ENCODE measurements at regions not wholly inside any gene's neighbourhood (a gene's known extent, or its start where the extent isn't known, plus 50 kb on each side); places are given as distances from the start of the nearest gene placed in this dataset.
"Not testable (repeated sequence)": the region's sequence is repeated elsewhere in the genome, so short reads cannot be mapped to it uniquely, and the experiment has no call there.

DNA sequence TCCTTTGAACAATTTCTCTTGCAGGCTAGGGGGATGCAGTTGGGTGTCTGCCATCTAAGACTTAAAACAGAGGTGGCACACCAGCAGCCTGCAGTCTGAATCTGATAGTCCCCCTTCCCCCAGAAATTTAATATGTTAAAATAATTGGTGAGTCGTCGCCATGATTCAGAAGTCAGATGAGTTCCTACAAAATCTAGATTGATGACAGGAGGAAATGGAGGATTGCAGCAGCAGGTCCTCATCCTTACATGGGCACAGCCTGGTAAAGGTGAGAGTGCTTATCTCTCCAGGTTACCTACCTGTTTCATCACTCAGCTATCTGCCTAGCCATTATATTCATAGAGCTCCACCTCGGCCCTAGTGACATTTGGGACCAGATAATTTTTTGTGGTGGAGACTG, 112.3 kb downstream of the PCSK1 start:
- H3K4me1 ChIP-seq: no peaks in the 10 kb centered on the region
- H3K27ac ChIP-seq: no peak overlapping the region
- no peaks in the 10 kb centered on the region for H3K9me3 ChIP-seq
- H3K36me3 ChIP-seq: no peaks in the 10 kb centered on the region
- 87 to 88% methylated on average over 3 of the region's 3 CpGs for WGBS, 2 donors
- no peak for TF ChIP-seq EP300 (IDR thresholded peaks at IDR 0.05)
- no peak for TF ChIP-seq POLR2AphosphoS5 (IDR thresholded peaks at IDR 0.05)
- TF ChIP-seq POLR2A (IDR thresholded peaks at IDR 0.05): no peak
- TF ChIP-seq, protein P1, sequence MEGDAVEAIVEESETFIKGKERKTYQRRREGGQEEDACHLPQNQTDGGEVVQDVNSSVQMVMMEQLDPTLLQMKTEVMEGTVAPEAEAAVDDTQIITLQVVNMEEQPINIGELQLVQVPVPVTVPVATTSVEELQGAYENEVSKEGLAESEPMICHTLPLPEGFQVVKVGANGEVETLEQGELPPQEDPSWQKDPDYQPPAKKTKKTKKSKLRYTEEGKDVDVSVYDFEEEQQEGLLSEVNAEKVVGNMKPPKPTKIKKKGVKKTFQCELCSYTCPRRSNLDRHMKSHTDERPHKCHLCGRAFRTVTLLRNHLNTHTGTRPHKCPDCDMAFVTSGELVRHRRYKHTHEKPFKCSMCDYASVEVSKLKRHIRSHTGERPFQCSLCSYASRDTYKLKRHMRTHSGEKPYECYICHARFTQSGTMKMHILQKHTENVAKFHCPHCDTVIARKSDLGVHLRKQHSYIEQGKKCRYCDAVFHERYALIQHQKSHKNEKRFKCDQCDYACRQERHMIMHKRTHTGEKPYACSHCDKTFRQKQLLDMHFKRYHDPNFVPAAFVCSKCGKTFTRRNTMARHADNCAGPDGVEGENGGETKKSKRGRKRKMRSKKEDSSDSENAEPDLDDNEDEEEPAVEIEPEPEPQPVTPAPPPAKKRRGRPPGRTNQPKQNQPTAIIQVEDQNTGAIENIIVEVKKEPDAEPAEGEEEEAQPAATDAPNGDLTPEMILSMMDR (IDR thresholded peaks at IDR 0.05): no peak
- no peak for ATAC-seq (ENCODE audit: low FRiP score in 2 of 2)
- H3K4me3 ChIP-seq: no peak overlapping the region
- no peaks in the 10 kb centered on the region for H3K27me3 ChIP-seq
- no peak for DNase-seq

DNA sequence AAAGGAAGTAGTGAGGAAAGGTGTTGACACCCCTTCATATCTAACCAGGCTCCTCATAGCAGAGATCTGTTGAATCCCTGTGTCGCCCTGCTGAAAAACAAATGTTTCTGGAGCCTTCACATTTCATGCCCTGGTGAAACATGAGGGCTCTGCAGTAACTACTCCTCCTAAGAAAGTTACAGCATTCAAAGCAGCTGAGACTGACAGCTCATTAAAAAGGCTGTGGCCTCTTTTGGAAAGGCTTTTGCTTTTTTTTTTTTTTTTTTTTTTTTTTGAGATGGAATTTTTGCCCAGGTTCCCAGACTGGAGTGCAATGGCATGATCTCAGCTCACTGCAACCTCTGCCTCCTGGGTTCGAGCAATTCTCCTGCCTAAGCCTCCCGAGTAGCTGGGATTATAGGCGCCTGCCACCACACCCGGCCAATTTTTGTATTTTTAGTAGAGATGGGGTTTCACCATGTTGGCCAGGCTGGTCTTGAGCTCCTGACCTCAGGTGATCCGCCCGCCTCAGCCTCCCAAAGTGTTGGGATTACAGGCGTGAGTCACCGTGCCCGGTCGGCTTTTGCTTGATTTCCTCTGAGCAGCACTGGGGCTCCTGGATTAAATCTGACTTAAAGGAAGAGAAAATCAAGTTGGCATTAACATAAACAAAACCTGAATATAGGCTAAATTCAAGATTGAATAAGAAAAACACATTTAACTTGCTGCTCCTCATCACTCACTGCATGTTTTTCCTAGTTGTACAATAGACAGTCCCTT, 112.9 kb downstream of the PCSK1 start:
- 92 to 93% methylated on average over 11 of the region's 11 CpGs for WGBS, 2 donors
- not testable (repeated sequence) for H3K36me3 ChIP-seq; H3K4me3 ChIP-seq; H3K27me3 ChIP-seq; H3K9me3 ChIP-seq; ATAC-seq (ENCODE audit: low FRiP score in 2 of 2); H3K4me1 ChIP-seq; H3K27ac ChIP-seq
- DNase-seq: peak in 1 of 2 donors; percentile 5

DNA sequence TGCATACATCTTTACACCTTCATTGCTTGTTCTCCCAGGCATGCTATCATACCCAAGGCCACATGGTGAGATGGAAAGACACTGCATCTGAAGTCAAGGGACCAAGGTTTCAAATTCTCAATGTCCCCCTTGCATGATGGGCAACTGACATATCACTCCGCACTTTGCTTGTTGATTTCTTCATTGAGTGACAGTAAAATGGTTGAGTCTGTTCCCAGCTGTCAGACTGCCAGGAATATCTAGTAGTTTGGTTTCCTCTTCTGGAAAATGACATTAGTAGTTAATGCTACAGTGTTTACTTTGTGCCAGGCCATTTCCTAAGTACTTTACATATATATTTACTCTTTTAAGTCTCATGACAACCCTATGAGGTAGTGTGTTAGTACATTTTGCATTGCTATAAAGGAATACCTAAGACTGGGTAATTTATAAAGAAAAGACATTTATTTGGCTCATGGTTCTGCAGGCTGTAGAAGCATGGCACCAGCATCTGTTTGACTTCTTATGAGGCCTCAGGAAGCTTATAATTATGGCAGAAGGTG, 114.4 kb downstream of the PCSK1 start:
- no peaks in the 10 kb centered on the region for H3K4me1 ChIP-seq
- no peak for TF ChIP-seq POLR2AphosphoS5 (IDR thresholded peaks at IDR 0.05)
- TF ChIP-seq, protein P1 (IDR thresholded peaks at IDR 0.05): no peak
- TF ChIP-seq POLR2A (IDR thresholded peaks at IDR 0.05): no peak
- TF ChIP-seq EP300 (IDR thresholded peaks at IDR 0.05): no peak
- H3K4me3 ChIP-seq: no peak overlapping the region
- no peak overlapping the region for H3K27ac ChIP-seq
- ATAC-seq (ENCODE audit: low FRiP score in 2 of 2) (no peak), DNase-seq (no peak)
- no peaks in the 10 kb centered on the region for H3K9me3 ChIP-seq
- no peaks in the 10 kb centered on the region for H3K27me3 ChIP-seq
- H3K36me3 ChIP-seq: no peaks in the 10 kb centered on the region
- 91 to 100% methylated on average over 1 of the region's 1 CpG for WGBS, 2 donors

DNA sequence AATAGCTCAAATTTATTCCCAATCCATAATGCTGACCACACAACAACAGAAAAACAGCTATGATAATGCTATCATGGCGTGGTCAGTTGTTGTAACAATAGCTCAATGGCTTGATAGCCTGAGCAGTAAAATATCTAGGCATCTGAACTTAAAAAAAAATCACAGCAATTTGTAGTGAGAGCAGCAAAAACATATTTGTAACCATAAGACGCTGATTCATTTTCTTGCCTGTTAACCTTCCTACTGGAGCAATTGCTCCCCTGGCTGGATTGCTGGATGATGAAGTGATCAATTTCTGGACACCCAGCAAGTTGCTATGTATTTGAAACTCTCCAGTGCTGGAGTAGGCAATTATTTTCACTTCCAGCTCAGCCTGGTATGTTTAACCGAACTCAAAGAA, 115.1 kb downstream of the PCSK1 start:
- TF ChIP-seq, protein P1 (IDR thresholded peaks at IDR 0.05): no peak
- no peak for TF ChIP-seq EP300 (IDR thresholded peaks at IDR 0.05)
- TF ChIP-seq POLR2AphosphoS5 (IDR thresholded peaks at IDR 0.05): no peak
- TF ChIP-seq POLR2A (IDR thresholded peaks at IDR 0.05): no peak
- DNase-seq: no peak
- ATAC-seq (ENCODE audit: low FRiP score in 2 of 2): no peak
- H3K27me3 ChIP-seq: no peaks in the 10 kb centered on the region
- H3K9me3 ChIP-seq: no peaks in the 10 kb centered on the region
- no peaks in the 10 kb centered on the region for H3K36me3 ChIP-seq
- no peaks in the 10 kb centered on the region for H3K4me1 ChIP-seq
- 84 to 90% methylated on average over 3 of the region's 3 CpGs for WGBS, 2 donors
- H3K27ac ChIP-seq: no peak overlapping the region
- no peak overlapping the region for H3K4me3 ChIP-seq

DNA sequence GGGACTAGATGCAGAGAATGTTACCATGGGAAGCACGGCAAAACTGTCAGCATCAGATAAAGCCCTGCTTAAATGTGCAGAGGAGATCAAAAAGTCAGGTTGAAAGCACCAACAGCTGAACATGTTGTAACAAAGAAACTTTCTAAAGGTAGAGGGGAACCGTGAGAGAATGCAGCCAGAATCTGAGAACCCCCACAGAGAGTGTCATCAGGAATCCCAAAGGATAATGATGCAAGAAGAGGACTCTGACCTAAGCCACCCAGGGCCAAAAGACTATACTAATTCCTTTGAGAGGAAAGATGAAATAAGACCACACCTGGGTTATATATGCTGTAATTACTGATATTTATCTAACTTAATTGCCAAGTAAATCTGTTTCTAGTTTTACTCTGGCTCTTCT, 116.6 kb downstream of the PCSK1 start:
- TF ChIP-seq POLR2A (IDR thresholded peaks at IDR 0.05) (no peak), POLR2AphosphoS5 (IDR thresholded peaks at IDR 0.05) (no peak), EP300 (IDR thresholded peaks at IDR 0.05) (no peak)
- TF ChIP-seq, protein P1 (IDR thresholded peaks at IDR 0.05): no peak
- H3K27me3 ChIP-seq: no peaks in the 10 kb centered on the region
- no peaks in the 10 kb centered on the region for H3K36me3 ChIP-seq
- H3K4me3 ChIP-seq: no peak overlapping the region
- no peaks in the 10 kb centered on the region for H3K9me3 ChIP-seq
- no peak overlapping the region for H3K27ac ChIP-seq
- DNase-seq (no peak), ATAC-seq (ENCODE audit: low FRiP score in 2 of 2) (no peak)
- H3K4me1 ChIP-seq: no peaks in the 10 kb centered on the region
- WGBS, 2 donors: 73 to 86% methylated on average over 2 of the region's 2 CpGs
